Dendritic cell treated with granulocyte-macrophage colony-stimulating factor and Interleukin-4, amounts not matched to agents 40 ng/mL and 50 ng/mL, for 4 days (primary cell): ENCODE measurements at regions not wholly inside any gene's neighbourhood (a gene's known extent, or its start where the extent isn't known, plus 50 kb on each side); places are given as distances from the start of the nearest gene placed in this dataset.
"Not testable (repeated sequence)": the region's sequence is repeated elsewhere in the genome, so short reads cannot be mapped to it uniquely, and the experiment has no call there.

Experiments used
- H3K27ac Mint-ChIP-seq: one replicate; pipeline ENCODE4 v1.8.0; 2022; ENCODE audit warnings: mild to moderate bottlenecking, mixed read lengths
- H3K27me3 Mint-ChIP-seq: one replicate; pipeline ENCODE4 v1.8.0; 2022; ENCODE audit warnings: mild to moderate bottlenecking, mixed read lengths
- H3K36me3 Mint-ChIP-seq: one replicate; pipeline ENCODE4 v1.8.0; 2022; ENCODE audit warnings: low read depth, mixed read lengths
- H3K4me1 Mint-ChIP-seq: one replicate; pipeline ENCODE4 v1.8.0; 2022; ENCODE audit warnings: low read depth, mixed read lengths
- H3K4me3 Mint-ChIP-seq: one replicate; pipeline ENCODE4 v1.8.0; 2022; ENCODE audit warnings: mild to moderate bottlenecking, moderate library complexity, mixed read lengths
- H3K9me3 Mint-ChIP-seq: one replicate; pipeline ENCODE4 v1.8.0; 2022; ENCODE audit warnings: mixed read lengths
- intact Hi-C: fragments of 100-400 bp; cut with micrococcal nuclease; formaldehyde crosslinking; loops from one replicate; pipeline ENCODE4 v1.15.0; 2022

- H3K9me3 Mint-ChIP-seq = peaks cover 27% of the 10 kb centered on the region
- H3K4me3 Mint-ChIP-seq = no peak overlapping the region
- intact Hi-C loops = no loop called here
Measured at GRCh38 chr14:54010981-54011380, 54.4 kb upstream of the BMP4 start.

GRCh38 chr14:54023027-54023426, 66.4 kb upstream of the BMP4 start:
- H3K27ac Mint-ChIP-seq = no peak overlapping the region
- H3K4me3 Mint-ChIP-seq = no peak overlapping the region
- H3K27me3 Mint-ChIP-seq = no peaks in the 10 kb centered on the region
- H3K9me3 Mint-ChIP-seq = peaks cover 3% of the 10 kb centered on the region
- intact Hi-C loops = no loop called here
- no peaks in the 10 kb centered on the region for H3K36me3 Mint-ChIP-seq
- H3K4me1 Mint-ChIP-seq = no peaks in the 10 kb centered on the region

More at GRCh38 chr14:54010981-54011380, 54.4 kb upstream of the BMP4 start:
- H3K36me3 Mint-ChIP-seq = no peaks in the 10 kb centered on the region
- H3K4me1 Mint-ChIP-seq = no peaks in the 10 kb centered on the region
- H3K27me3 Mint-ChIP-seq = peaks cover 2% of the 10 kb centered on the region
- H3K27ac Mint-ChIP-seq = no peak overlapping the region

DNA sequence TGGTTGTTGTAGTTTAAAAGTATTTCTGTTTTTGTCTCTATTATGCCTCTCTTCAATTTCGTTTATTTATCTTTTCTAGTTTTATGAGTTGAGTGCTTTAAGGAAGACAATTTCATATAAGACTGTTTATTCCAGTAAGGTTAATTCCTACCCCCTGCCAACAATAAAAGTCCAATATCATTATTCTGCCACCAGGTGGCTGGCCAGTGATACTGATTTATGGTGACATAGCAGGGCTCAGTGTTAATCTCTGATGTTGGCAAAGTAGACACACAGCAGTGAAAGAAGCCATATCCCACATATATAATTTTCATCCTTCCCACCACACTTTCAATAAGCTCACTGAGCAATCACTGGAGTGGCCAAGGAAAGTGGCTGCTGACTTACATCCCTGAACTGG, 69.0 kb upstream of the BMP4 start:
- Mint-ChIP-seq H3K27me3 (no peaks in the 10 kb centered on the region), H3K27ac (no peak overlapping the region), H3K9me3 (peaks cover 1% of the 10 kb centered on the region), H3K4me1 (no peaks in the 10 kb centered on the region), H3K36me3 (no peaks in the 10 kb centered on the region), H3K4me3 (no peak overlapping the region)
- intact Hi-C loops = no loop called here

GRCh38 chr14:54026671-54027070, 70.0 kb upstream of the BMP4 start:
- no peak overlapping the region for H3K4me3 Mint-ChIP-seq
- H3K27ac Mint-ChIP-seq = no peak overlapping the region
- no peaks in the 10 kb centered on the region for H3K4me1 Mint-ChIP-seq
- H3K9me3 Mint-ChIP-seq = peaks cover 11% of the 10 kb centered on the region
- H3K27me3 Mint-ChIP-seq = no peaks in the 10 kb centered on the region
- intact Hi-C loops = no loop called here
- H3K36me3 Mint-ChIP-seq = no peaks in the 10 kb centered on the region

DNA sequence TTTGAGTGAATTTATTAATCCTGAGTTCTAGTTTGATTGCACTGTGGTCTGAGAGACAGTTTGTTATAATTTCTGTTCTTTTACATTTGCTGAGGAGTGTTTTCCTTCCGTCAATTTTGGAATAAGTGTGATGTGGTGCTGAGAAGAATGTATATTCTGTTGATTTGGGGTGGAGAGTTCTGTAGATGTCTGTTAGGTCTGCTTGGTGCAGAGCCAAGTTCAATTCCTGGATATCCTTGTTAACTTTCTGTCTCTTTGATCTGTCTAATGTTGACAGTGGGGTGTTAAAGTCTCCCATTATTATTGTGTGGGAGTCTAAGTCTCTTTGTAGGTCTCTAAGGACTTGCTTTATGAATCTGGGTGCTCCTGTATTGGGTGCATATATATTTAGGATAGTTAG, 74.4 kb upstream of the BMP4 start:
- H3K36me3 Mint-ChIP-seq, intact Hi-C loops, H3K4me1 Mint-ChIP-seq, H3K4me3 Mint-ChIP-seq, H3K27me3 Mint-ChIP-seq, H3K27ac Mint-ChIP-seq: not testable (repeated sequence)
- peaks cover 53% of the 10 kb centered on the region for H3K9me3 Mint-ChIP-seq

DNA sequence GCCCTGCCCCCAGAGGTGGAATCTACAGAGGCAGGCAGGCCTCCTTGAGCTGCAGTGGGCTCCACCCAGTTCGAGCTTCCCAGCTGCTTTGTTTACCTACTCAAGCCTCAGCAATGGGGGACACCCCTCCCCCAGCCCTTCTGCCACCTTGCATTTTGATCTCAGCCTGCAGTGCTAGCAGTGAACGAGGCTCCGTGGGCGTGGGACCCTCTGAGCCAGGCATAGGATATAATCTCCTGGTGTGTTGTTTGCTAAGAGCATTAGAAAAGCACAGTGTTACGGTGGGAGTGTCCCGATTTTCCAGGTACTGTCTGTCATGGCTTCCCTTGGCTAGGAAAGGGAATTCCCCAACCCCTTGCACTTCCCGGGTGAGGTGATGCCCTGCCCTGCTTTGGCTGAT, 76.7 kb upstream of the BMP4 start:
- intact Hi-C loops, H3K36me3 Mint-ChIP-seq, H3K27me3 Mint-ChIP-seq, H3K4me3 Mint-ChIP-seq, H3K27ac Mint-ChIP-seq, H3K4me1 Mint-ChIP-seq: not testable (repeated sequence)
- peaks cover 70% of the 10 kb centered on the region for H3K9me3 Mint-ChIP-seq

GRCh38 chr14:54038724-54039123, 82.1 kb upstream of the BMP4 start:
- H3K27ac Mint-ChIP-seq = no peak overlapping the region
- no peak overlapping the region for H3K4me3 Mint-ChIP-seq
- no peaks in the 10 kb centered on the region for H3K27me3 Mint-ChIP-seq
- peaks cover 46% of the 10 kb centered on the region for H3K9me3 Mint-ChIP-seq
- no peaks in the 10 kb centered on the region for H3K36me3 Mint-ChIP-seq
- H3K4me1 Mint-ChIP-seq = no peaks in the 10 kb centered on the region
- intact Hi-C loops = no loop called here

GRCh38 chr14:54039311-54039710, 82.7 kb upstream of the BMP4 start:
- Mint-ChIP-seq H3K27ac (no peak overlapping the region), H3K27me3 (no peaks in the 10 kb centered on the region), H3K4me1 (no peaks in the 10 kb centered on the region), H3K9me3 (peaks cover 40% of the 10 kb centered on the region), H3K36me3 (no peaks in the 10 kb centered on the region), H3K4me3 (no peak overlapping the region)
- intact Hi-C loops = no loop called here

DNA sequence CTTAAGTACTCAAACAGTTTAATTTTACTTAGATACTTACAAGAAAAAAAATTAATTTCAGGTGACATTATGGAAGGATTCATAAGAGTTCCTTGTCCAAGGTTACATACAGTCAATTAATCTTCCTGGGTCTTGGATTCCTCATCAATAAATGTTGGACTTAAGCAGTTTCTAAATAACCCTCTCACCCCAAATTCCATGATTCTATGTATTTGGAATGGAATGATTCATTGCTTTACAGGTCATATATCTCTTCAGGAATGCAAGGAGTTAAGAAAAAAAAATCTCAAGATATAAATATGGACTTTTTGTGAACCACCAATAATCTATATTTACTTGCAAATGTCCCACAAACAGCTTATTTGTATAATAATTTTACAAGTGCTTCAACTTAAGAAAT, 84.2 kb upstream of the BMP4 start:
- Mint-ChIP-seq H3K27ac (no peak overlapping the region), H3K9me3 (peaks cover 25% of the 10 kb centered on the region), H3K4me3 (no peak overlapping the region), H3K36me3 (no peaks in the 10 kb centered on the region), H3K4me1 (no peaks in the 10 kb centered on the region), H3K27me3 (no peaks in the 10 kb centered on the region)
- intact Hi-C loops = no loop called here

- Mint-ChIP-seq H3K4me1 (peaks cover 10% of the 10 kb centered on the region), H3K27ac (no peak overlapping the region), H3K4me3 (no peak overlapping the region), H3K27me3 (no peaks in the 10 kb centered on the region), H3K9me3 (peaks cover 12% of the 10 kb centered on the region), H3K36me3 (no peaks in the 10 kb centered on the region)
- intact Hi-C loops = no loop called here
Measured at GRCh38 chr14:54046250-54046649, 89.6 kb upstream of the BMP4 start.

GRCh38 chr14:54047645-54048308, 91.2 kb upstream of the BMP4 start:
- Mint-ChIP-seq H3K9me3 (peaks cover 12% of the 10 kb centered on the region), H3K4me1 (peaks cover 10% of the 10 kb centered on the region), H3K4me3 (no peak overlapping the region), H3K27me3 (no peaks in the 10 kb centered on the region), H3K27ac (no peak overlapping the region), H3K36me3 (no peaks in the 10 kb centered on the region)
- intact Hi-C loops = no loop called here

DNA sequence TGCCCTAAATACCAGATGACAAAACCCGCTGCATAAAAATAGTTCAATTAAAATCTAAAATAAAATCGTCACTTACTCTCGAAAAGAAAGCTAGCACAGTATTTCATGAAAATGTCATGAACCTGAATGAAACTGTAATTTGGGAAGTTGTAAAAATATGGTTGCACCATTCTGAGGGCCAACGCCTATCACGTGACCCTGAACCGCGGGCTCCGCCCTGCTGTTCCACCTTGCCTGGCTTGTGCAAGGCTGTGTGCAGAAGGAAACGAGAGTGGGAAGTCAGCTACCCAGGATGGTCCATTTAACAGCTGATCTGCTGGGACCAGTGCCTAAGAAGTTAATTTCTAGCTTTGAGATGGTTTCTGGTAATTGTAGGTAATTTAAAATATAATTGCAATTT, 91.7 kb upstream of the BMP4 start:
- intact Hi-C loops = no loop called here
- Mint-ChIP-seq H3K36me3 (no peaks in the 10 kb centered on the region), H3K4me1 (peaks cover 10% of the 10 kb centered on the region), H3K27ac (no peak overlapping the region), H3K9me3 (peaks cover 12% of the 10 kb centered on the region), H3K27me3 (no peaks in the 10 kb centered on the region), H3K4me3 (no peak overlapping the region)

DNA sequence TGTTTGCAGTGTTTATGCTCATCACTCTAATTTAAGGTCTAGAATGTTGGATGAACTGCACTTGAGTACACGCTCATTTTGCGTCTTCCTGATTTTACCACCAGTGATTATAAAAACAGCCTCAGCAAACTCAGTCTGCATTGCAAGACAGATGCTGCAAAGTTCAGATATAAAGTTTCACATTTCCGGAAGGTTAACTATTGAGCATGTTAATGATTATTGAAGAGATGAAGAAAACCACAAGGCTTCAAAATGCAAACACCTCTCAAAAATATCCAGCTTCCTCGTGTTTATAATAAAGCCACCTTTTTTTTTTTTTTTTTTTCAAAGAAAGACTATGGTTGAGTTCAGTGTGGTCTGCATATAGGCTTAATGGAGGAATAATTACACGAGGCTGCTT, 92.1 kb upstream of the BMP4 start:
- H3K36me3 Mint-ChIP-seq = no peaks in the 10 kb centered on the region
- intact Hi-C loops = no loop called here

GRCh38 chr14:54050759-54051158, 94.1 kb upstream of the BMP4 start:
- H3K4me1 Mint-ChIP-seq = peaks cover 10% of the 10 kb centered on the region

More for the DNA sequence above, 92.1 kb upstream of the BMP4 start:
- Mint-ChIP-seq H3K4me1 (peaks cover 10% of the 10 kb centered on the region), H3K27me3 (no peaks in the 10 kb centered on the region), H3K4me3 (no peak overlapping the region), H3K27ac (no peak overlapping the region), H3K9me3 (peaks cover 12% of the 10 kb centered on the region)

GRCh38 chr14:54052696-54053385, 96.2 kb upstream of the BMP4 start:
- peaks cover 2% of the 10 kb centered on the region for H3K9me3 Mint-ChIP-seq
- no peak overlapping the region for H3K4me3 Mint-ChIP-seq
- intact Hi-C loops = no loop called here
- H3K36me3 Mint-ChIP-seq = no peaks in the 10 kb centered on the region
- H3K4me1 Mint-ChIP-seq = peaks cover 3% of the 10 kb centered on the region
- H3K27ac Mint-ChIP-seq = no peak overlapping the region
- H3K27me3 Mint-ChIP-seq = no peaks in the 10 kb centered on the region

More at GRCh38 chr14:54050759-54051158, 94.1 kb upstream of the BMP4 start:
- H3K4me3 Mint-ChIP-seq = no peak overlapping the region
- no peak overlapping the region for H3K27ac Mint-ChIP-seq
- H3K36me3 Mint-ChIP-seq = no peaks in the 10 kb centered on the region
- intact Hi-C loops = no loop called here
- peaks cover 12% of the 10 kb centered on the region for H3K9me3 Mint-ChIP-seq
- H3K27me3 Mint-ChIP-seq = no peaks in the 10 kb centered on the region
